HCT116 (cell line): ENCODE measurements at regions not wholly inside any gene's neighbourhood (a gene's known extent, or its start where the extent isn't known, plus 50 kb on each side); places are given as distances from the start of the nearest gene placed in this dataset.

Experiments used
- ATAC-seq: fragments of 200-7000 bp; cut with Tn5 transposase; 2 replicates; pipeline ENCODE4 v1.9.1; 2020; ENCODE audit warnings: mild to moderate bottlenecking, moderate library complexity
- BruUV-seq: library from RNA; stranded (reverse); fragments of 400-500 nt; replicated peaks from 2 replicates; lab custom pipeline; 2021; lab: Mats Ljungman, UMichigan
- CTCF ChIA-PET: fragments of 300-600 bp; sonication (Branson Sonifier 250); formaldehyde crosslinking; loops from one replicate; lab custom pipeline; 2021; ENCODE audit warnings: antibody characterized with exemption; lab: Charles Lee
- POLR2A ChIA-PET: fragments of 300-600, 350-600 bp; sonication (Branson Sonifier 250); formaldehyde crosslinking; loops from one replicate; lab custom pipeline; 2021; ENCODE audit warnings: antibody characterized with exemption; lab: Charles Lee
- RAD21 ChIA-PET, 2 experiments: fragments of 300-600 bp; sonication (Branson Sonifier 250); formaldehyde crosslinking; loops; one replicate each; lab custom pipeline; 2023; ENCODE audit warnings: low total read pairs in 2 of 2; ENCODE audit not compliant: uncharacterized antibody in 2 of 2, unreplicated experiment in 2 of 2, low non-redundant PET in 1 of 2; lab: Charles Lee
- DNase-seq: peaks from one replicate; pipeline ENCODE4 v3.0.0-alpha.2; 2010; ENCODE audit warnings: low read depth, low spot score
- H2AFZ ChIP-seq: fragments of 200-600 bp; shearing (Covaris generic), sonication (generic); 2 replicates; pipeline ENCODE4 v1.6.1; 2017; ENCODE audit warnings: low read depth, mixed run types, mixed read lengths, antibody characterized with exemption, low read length; ENCODE audit not compliant: poor library complexity, severe bottlenecking
- H3K27ac ChIP-seq: 2 replicates; pipeline ENCODE4 v1.5.1; 2012; ENCODE audit warnings: low read depth, low read length
- H3K27me3 ChIP-seq: fragments of 200-600 bp; sonication (generic); 2 replicates; pipeline ENCODE4 v1.6.1; 2016; ENCODE audit warnings: mixed run types, low read length, mixed read lengths; ENCODE audit not compliant: insufficient read depth
- H3K36me3 ChIP-seq, 2 experiments: fragments of 200-500 bp in 1 of 2; fragments of 200-600 bp in 1 of 2; sonication (Bioruptor generic) in 1 of 2; sonication (generic) in 1 of 2; 2 replicates each; pipeline versions ENCODE4 v1.5.1 to v1.6.1; 2014 to 2016; ENCODE audit warnings: low read length in 2 of 2, inconsistent platforms in 1 of 2, mixed read lengths in 1 of 2, mixed run types in 1 of 2; ENCODE audit not compliant: insufficient read depth in 2 of 2, control insufficient read depth in 1 of 2
- H3K4me1 ChIP-seq, 2 experiments: fragments of 200-600 bp in 1 of 2; sonication (generic) in 1 of 2; 2 replicates each; pipeline versions ENCODE4 v1.5.1 to v1.6.1; 2012 to 2017; ENCODE audit warnings: low read length in 2 of 2, inconsistent platforms in 1 of 2, mild to moderate bottlenecking in 1 of 2, mixed read lengths in 1 of 2, mixed run types in 1 of 2, moderate library complexity in 1 of 2; ENCODE audit not compliant: insufficient read depth in 2 of 2, control insufficient read depth in 1 of 2
- H3K4me2 ChIP-seq: fragments of 200-600 bp; sonication (generic); 2 replicates; pipeline ENCODE4 v1.6.1; 2017; ENCODE audit warnings: mixed run types, low read length, mixed read lengths
- H3K4me3 ChIP-seq, 2 experiments: fragments of 200-600 bp in 1 of 2; sonication (generic) in 1 of 2; replicated peaks in 1 of 2; 2 replicates each; pipeline ENCODE4 v1.5.1; 2011 to 2016; ENCODE audit warnings: low read length in 2 of 2, control low read depth in 1 of 2, low read depth in 1 of 2, mild to moderate bottlenecking in 1 of 2, mixed read lengths in 1 of 2, mixed run types in 1 of 2
- H3K79me2 ChIP-seq: fragments of 200-600 bp; sonication (generic); 2 replicates; pipeline ENCODE4 v1.6.1; 2017; ENCODE audit warnings: mild to moderate bottlenecking, mixed run types, low read length, moderate library complexity, mixed read lengths; ENCODE audit not compliant: insufficient read depth
- H3K9ac ChIP-seq: fragments of 200-600 bp; sonication (generic); 2 replicates; pipeline ENCODE4 v1.6.1; 2016; ENCODE audit warnings: low read length, mixed read lengths
- H3K9me2 ChIP-seq: fragments of 200-600 bp; sonication (generic), shearing (Covaris generic); 2 replicates; pipeline ENCODE4 v1.6.1; 2017; ENCODE audit warnings: mixed run types, mild to moderate bottlenecking, moderate library complexity; ENCODE audit not compliant: insufficient read depth
- H3K9me3 ChIP-seq, 2 experiments: fragments of 200-500 bp in 1 of 2; fragments of 200-600 bp in 1 of 2; sonication (Bioruptor generic) in 1 of 2; sonication (generic) in 1 of 2; 2 replicates each; pipeline ENCODE4 v1.6.1; 2014 to 2017; ENCODE audit warnings: low read length in 2 of 2, mixed read lengths in 2 of 2, inconsistent platforms in 1 of 2, low read depth in 1 of 2, mild to moderate bottlenecking in 1 of 2, mixed run types in 1 of 2, moderate library complexity in 1 of 2; ENCODE audit not compliant: control insufficient read depth in 1 of 2, insufficient read depth in 1 of 2
- H4K20me1 ChIP-seq: fragments of 200-600 bp; sonication (generic), shearing (Covaris generic); 2 replicates; pipeline ENCODE4 v1.6.1; 2017; ENCODE audit warnings: mixed run types, mild to moderate bottlenecking, moderate library complexity; ENCODE audit not compliant: insufficient read depth
- CEBPB ChIP-seq: IDR thresholded peaks from 2 replicates; pipeline ENCODE4 v1.6.1; 2012; ENCODE audit warnings: low read depth
- CTCF ChIP-seq, 3 experiments: fragments of 200-600 bp in 1 of 3; sonication (generic) in 1 of 3; IDR thresholded peaks in 2 of 3; conservative IDR thresholded peaks in 1 of 3; 2 replicates each; pipeline ENCODE4 v1.5.1; 2012 to 2017; ENCODE audit warnings: low read depth in 2 of 3, low read length in 2 of 3, antibody characterized with exemption in 1 of 3, borderline replicate concordance in 1 of 3, control low read depth in 1 of 3, mild to moderate bottlenecking in 1 of 3, mixed read lengths in 1 of 3, mixed run types in 1 of 3, moderate library complexity in 1 of 3; ENCODE audit not compliant: insufficient read depth in 1 of 3
- EGR1 ChIP-seq: IDR thresholded peaks from 2 replicates; pipeline ENCODE4 v1.6.1; 2012; ENCODE audit warnings: low read depth
- ELF1 ChIP-seq: IDR thresholded peaks from 2 replicates; pipeline ENCODE4 v1.6.1; 2012; ENCODE audit warnings: low read depth, borderline replicate concordance
- EZH2 ChIP-seq: fragments of 200-600 bp; sonication (generic); IDR thresholded peaks from 2 replicates; pipeline ENCODE4 v1.6.1; 2017; ENCODE audit warnings: antibody characterized with exemption, mixed run types
- EZH2phosphoT487 ChIP-seq: fragments of 200-600 bp; IDR thresholded peaks from 2 replicates; pipeline ENCODE4 v1.6.1; 2018; ENCODE audit warnings: antibody characterized with exemption, borderline replicate concordance
- FOSL1 ChIP-seq: IDR thresholded peaks from 2 replicates; pipeline ENCODE4 v1.6.1; 2012; ENCODE audit warnings: low read depth
- JUND ChIP-seq: IDR thresholded peaks from 2 replicates; pipeline ENCODE4 v1.6.1; 2012
- MAX ChIP-seq: IDR thresholded peaks from 2 replicates; pipeline ENCODE4 v1.6.1; 2012
- POLR2A ChIP-seq: IDR thresholded peaks from 2 replicates; pipeline ENCODE4 v1.7.0; 2011; ENCODE audit warnings: borderline replicate concordance; ENCODE audit not compliant: insufficient read depth, insufficient read length; ENCODE audit errors: extremely low read depth
- SIN3A ChIP-seq: IDR thresholded peaks from 2 replicates; pipeline ENCODE4 v1.6.1; 2012; ENCODE audit warnings: low read depth
- ZBTB33 ChIP-seq: IDR thresholded peaks from 2 replicates; pipeline ENCODE4 v1.6.1; 2011; ENCODE audit warnings: mild to moderate bottlenecking, low read length, moderate library complexity; ENCODE audit not compliant: insufficient replicate concordance; ENCODE audit errors: extremely low read depth
- ZFX ChIP-seq: fragments of 450-650 bp; IDR thresholded peaks from 2 replicates; pipeline ENCODE4 v1.6.1; 2017
- intact Hi-C: fragments of 100-400 bp; cut with micrococcal nuclease; formaldehyde crosslinking; loops from 2 replicates; pipeline ENCODE4 v1.10.0; 2022

- intact Hi-C loops, result no loop called here
- Histone ChIP-seq H3K79me2 (no peaks in the 10 kb centered on the region), H3K9me3 (no peaks in the 10 kb centered on the region), H3K9me2 (no peaks in the 10 kb centered on the region), H3K4me2 (no peak overlapping the region), H3K27ac (no peak overlapping the region), H3K4me1 (no peaks in the 10 kb centered on the region), H3K36me3 (no peaks in the 10 kb centered on the region), H3K9ac (no peak overlapping the region), H4K20me1 (no peaks in the 10 kb centered on the region), H2AFZ (no peak overlapping the region), H3K27me3 (peaks cover 16% of the 10 kb centered on the region; the same call in 1 of the 2 replicates), H3K4me3 (no peak overlapping the region)
- ChIA-PET RAD21 (no interaction called here), POLR2A (no interaction called here), CTCF (no interaction called here)
- no peak for TF ChIP-seq FOSL1
- TF ChIP-seq MAX, result no peak
- no peak for TF ChIP-seq JUND
- no peak for TF ChIP-seq EGR1
- no peak for TF ChIP-seq ELF1
- no peak for TF ChIP-seq EZH2
- ATAC-seq (no peak), DNase-seq (no peak)
- BruUV-seq, result no TSS peak
Observed at GRCh38 chr2:16283071-16283850, 342.9 kb downstream of the MYCN start.

- no peaks in the 10 kb centered on the region for H3K4me1 ChIP-seq
- CTCF ChIA-PET, result interaction anchor here (1.0 to 1.2 kb wide), 2 partner anchors 343 to 422 kb away, joined by 3 to 24 read pairs; partner anchors contain the start of gene MYCN
- RAD21 ChIA-PET, result interaction anchor here (0.8 to 2.0 kb wide), 2 partner anchors 343 kb away, joined by 7 to 8 read pairs; partner anchors contain the start of gene MYCN (in 1 of the 2)
- no peak for TF ChIP-seq POLR2A
- TF ChIP-seq SIN3A, result no peak
- no peak for TF ChIP-seq ZFX
- no peak for TF ChIP-seq CEBPB
- TF ChIP-seq CTCF (IDR thresholded peaks at IDR 0.05 in 2 of 3, conservative IDR thresholded peaks at IDR 0.05 in 1 of 3; ENCODE audit: borderline replicate concordance in 1 of 3, insufficient read depth in 1 of 3, low read depth in 2 of 3, low read length in 2 of 3), result no peak
- TF ChIP-seq ZBTB33, result no peak
- TF ChIP-seq EZH2phosphoT487, result no peak
- TF ChIP-seq EZH2, result no peak
- TF ChIP-seq JUND, result no peak
- no peak for TF ChIP-seq FOSL1
- TF ChIP-seq, all 23 proteins: peak for 0
- intact Hi-C loops, result loop anchor here (1.0 kb wide), 2 partner anchors 343 to 645 kb away; no protein-coding TSS in a partner anchor
- POLR2A ChIA-PET, result no interaction called here
- Histone ChIP-seq H3K36me3 (no peaks in the 10 kb centered on the region), H3K27ac (no peak overlapping the region), H3K79me2 (no peaks in the 10 kb centered on the region), H3K9me2 (no peaks in the 10 kb centered on the region), H3K4me3 (no peak overlapping the region), H3K9ac (no peak overlapping the region), H2AFZ (no peak overlapping the region), H3K9me3 (no peaks in the 10 kb centered on the region), H3K4me2 (no peak overlapping the region), H4K20me1 (no peaks in the 10 kb centered on the region), H3K27me3 (peaks cover 10% of the 10 kb centered on the region; the same call in 1 of the 2 replicates)
- no peak for DNase-seq
- no TSS peak for BruUV-seq
- no peak for ATAC-seq
Observed at GRCh38 chr2:16282511-16282910, 342.2 kb downstream of the MYCN start.
